OCI-LY3 (cell line): ENCODE measurements at regions not wholly inside any gene's neighbourhood (a gene's known extent, or its start where the extent isn't known, plus 50 kb on each side); places are given as distances from the start of the nearest gene placed in this dataset.

Experiments used
- CTCF ChIP-seq: fragments of 200-600, 300-600 bp; sonication (generic); IDR thresholded peaks from 2 replicates; pipeline ENCODE4 v1.5.1; 2014; ENCODE audit warnings: antibody characterized with exemption, low read length, low read depth
- EZH2phosphoT487 ChIP-seq: fragments of 200-600 bp; shearing (Covaris generic); IDR thresholded peaks from 2 replicates; pipeline ENCODE4 v1.6.1; 2018; ENCODE audit warnings: antibody characterized with exemption, mixed run types, low read depth

- no peak for TF ChIP-seq CTCF
- no peak for TF ChIP-seq EZH2phosphoT487
Observed at GRCh38 chr1:29949676-29950075, 713.4 kb downstream of the PTPRU start.
